ENCODE measurements at regions not wholly inside any gene's neighbourhood (a gene's known extent, or its start where the extent isn't known, plus 50 kb on each side); places are given as distances from the start of the nearest gene placed in this dataset.

DNA sequence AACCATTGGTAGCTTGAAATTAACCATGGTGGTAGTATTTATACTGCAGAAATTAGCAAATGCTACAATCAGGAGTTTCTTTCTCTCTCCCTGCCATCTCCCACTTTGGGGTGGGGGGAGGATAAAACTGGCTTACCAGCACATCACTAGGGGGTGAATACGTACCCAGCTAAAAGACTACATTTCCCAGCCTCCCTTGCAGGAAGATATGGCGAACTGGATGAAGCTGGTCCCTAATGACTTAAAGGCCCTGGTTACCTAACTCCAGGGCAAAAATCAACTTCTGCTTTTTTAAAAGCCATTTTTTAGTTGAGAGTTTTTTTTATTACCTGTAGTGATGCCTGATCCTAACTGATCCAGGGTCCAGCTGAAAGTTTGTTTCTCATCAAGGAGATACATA, 70.3 kb upstream of the RAB12 start:
- no peak for DNase-seq

DNA sequence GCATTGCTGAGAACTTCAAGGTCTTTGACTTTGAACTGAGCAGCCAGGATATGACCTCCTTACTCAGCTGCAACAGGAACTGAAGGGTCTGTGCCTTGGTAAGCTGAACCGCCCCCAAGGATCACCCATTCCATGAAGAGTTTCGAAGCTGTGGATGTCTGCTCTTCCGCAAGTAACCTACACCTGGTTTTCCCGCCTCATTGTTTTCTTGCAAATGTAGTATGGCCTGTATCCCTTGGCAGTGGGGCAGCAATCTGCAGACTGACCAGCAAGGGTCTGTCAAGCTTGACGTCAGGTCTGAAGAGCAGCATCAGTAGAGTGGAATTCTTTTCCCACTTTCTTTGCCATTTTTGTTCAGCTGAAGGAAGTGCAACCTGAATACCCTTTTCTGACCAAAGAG, 62.6 kb upstream of the RAB12 start:
- no peak for DNase-seq

DNA sequence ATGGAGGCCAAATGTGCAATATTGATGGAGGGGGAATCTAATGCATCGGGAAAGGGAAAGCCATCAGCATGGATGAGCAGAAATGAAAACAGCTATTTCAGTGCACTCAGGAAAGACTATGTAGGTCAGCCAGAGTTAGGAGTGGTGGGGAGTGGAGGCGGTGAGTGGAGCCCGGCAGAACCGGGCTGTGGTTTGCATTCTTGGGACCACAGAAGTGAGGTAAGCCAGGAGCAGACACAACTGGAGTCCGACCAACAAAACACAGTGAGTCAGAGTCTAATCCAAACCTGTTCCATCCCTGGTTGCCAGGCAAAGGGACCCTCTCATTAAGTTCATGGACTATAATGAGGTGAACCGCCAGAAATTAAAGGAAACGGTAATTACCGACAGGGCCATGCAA, 61.1 kb upstream of the RAB12 start:
- DNase-seq: no peak

DNA sequence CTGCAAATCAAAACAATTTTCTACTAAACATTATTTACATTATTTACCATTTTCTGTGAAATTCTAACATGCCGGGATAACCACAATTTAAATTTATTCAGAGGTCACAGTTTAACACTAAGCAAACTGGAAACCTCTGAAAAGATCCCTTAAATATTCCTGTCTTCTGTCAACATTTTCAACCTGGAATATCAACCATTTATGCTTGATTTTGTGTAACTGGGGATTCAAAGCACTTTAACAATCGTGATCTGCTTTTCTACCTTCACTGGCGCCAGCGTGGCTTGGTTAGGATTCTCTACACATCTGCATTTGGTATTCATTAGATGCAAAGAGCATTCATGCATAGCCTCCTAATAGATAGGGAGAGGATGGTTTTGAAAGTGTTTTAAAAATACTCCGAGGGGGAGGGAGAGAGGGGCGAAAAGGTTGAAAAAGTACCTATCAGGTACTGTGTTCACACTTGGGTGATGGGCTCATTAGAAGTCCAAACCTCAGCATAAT, 59.9 kb upstream of the RAB12 start:
- no peak for DNase-seq

DNA sequence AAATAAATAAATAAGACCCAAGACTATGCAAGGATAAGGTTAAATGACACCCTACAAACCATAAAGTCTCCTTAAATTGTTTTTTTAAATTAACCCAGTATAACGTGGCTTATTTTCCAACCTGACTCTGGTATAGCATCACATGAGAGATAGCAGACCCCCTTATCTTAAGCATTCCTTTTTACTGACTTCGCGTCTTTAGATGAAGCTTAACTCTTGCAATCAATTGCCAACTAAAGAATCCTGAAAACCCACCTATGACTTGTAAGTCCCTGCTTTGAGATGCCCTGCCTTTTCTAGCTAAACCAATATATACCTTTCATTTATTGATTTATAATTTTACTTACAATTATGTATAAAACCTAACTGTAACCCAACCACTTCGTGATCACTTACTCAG, 57.1 kb upstream of the RAB12 start:
- no peak for DNase-seq

DNA sequence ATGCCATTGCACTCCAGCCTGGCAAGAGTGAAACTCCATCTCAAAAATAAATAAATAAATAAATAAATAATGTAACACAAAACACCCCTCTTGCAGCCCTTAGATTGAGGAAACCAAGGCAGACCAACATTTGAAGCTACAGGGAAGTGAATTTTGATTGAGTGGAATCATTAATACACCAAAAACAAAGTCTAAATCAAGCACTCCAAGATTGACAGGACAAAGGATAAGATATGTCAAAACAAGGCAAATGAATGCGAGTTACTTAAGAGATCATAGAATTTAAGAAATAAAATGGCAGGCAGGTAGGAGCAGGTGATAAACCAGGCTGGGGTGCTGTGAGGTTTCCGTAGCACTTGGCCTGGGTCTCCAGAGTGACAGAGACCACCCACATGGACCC, 54.9 kb upstream of the RAB12 start:
- DNase-seq: no peak

DNA sequence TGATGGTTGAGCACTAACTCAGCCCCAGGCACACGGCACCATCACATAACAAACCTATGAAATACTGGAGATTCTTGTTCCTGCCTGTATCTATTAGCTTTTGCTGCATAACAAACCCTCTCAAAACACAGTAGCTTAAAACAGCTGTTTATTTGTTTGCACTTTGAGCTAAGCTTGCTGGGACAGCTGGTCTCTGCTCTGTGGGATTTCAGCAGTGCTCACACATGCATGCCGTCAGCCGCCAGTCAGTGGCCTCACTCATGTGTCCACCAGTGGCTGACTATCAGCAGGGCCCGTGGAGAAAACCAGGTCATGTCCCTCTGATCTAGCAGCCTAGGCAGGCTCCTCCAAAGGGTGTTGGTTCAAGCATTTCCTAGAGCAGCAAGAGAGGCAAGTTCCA, 52.8 kb upstream of the RAB12 start:
- DNase-seq: no peak
